PC-3 (cell line): ENCODE measurements at regions not wholly inside any gene's neighbourhood (a gene's known extent, or its start where the extent isn't known, plus 50 kb on each side); places are given as distances from the start of the nearest gene placed in this dataset.

ENCODE experiments used
- ATAC-seq: fragments of 200-7000 bp; cut with Tn5 transposase; 2 replicates; pipeline ENCODE4 v1.9.1; 2020; ENCODE audit warnings: mild to moderate bottlenecking, moderate library complexity
- BruUV-seq: library from RNA; stranded (reverse); fragments of 400-500 nt; replicated peaks from 2 replicates; lab custom pipeline; 2021; lab: Mats Ljungman, UMichigan
- CTCF ChIA-PET: fragments of 300-600 bp; sonication (Branson Sonifier 250); formaldehyde crosslinking; loops from one replicate; lab custom pipeline; 2022; ENCODE audit warnings: antibody characterized with exemption; lab: Charles Lee
- POLR2A ChIA-PET: fragments of 300-600 bp; sonication (Branson Sonifier 250); formaldehyde crosslinking; loops from one replicate; lab custom pipeline; 2022; ENCODE audit warnings: antibody characterized with exemption; ENCODE audit not compliant: unreplicated experiment; lab: Charles Lee
- DNase-seq: peaks from one replicate; pipeline ENCODE4 v3.0.0-alpha.2; 2015
- H2AFZ ChIP-seq: fragments of 300-600 bp; sonication (generic); 2 replicates; pipeline ENCODE4 v1.6.0; 2016; ENCODE audit warnings: antibody characterized with exemption, low read length
- H3F3A ChIP-seq: fragments of 300-600 bp; sonication (generic); one replicate; pipeline ENCODE4 v1.6.0; 2017; ENCODE audit warnings: antibody characterized with exemption, low read length, control low read depth, mild to moderate bottlenecking; ENCODE audit not compliant: unreplicated experiment
- H3K27ac ChIP-seq: fragments of 300-600 bp; sonication (generic); 2 replicates; pipeline ENCODE4 v1.5.1; 2016; ENCODE audit warnings: mild to moderate bottlenecking, low read length
- H3K27me3 ChIP-seq: fragments of 300-600 bp; sonication (generic); 2 replicates; pipeline ENCODE4 v1.6.1; 2016; ENCODE audit warnings: low read length, mixed read lengths
- H3K36me3 ChIP-seq: fragments of 300-600 bp; sonication (generic); 2 replicates; pipeline ENCODE4 v1.6.1; 2016; ENCODE audit warnings: low read depth, mixed run types, low read length, mixed read lengths
- H3K4me1 ChIP-seq: fragments of 300-600 bp; sonication (generic); 2 replicates; pipeline ENCODE4 v1.5.1; 2016; ENCODE audit warnings: low read length; ENCODE audit not compliant: insufficient read depth
- H3K4me2 ChIP-seq: fragments of 300-600 bp; sonication (generic); 2 replicates; pipeline ENCODE4 v1.6.0; 2016; ENCODE audit warnings: low read length
- H3K4me3 ChIP-seq: fragments of 300-600 bp; sonication (generic); 2 replicates; pipeline ENCODE4 v1.5.1; 2016; ENCODE audit warnings: mild to moderate bottlenecking, low read length, mixed read lengths
- H3K79me2 ChIP-seq: fragments of 300-600 bp; sonication (generic); 2 replicates; pipeline ENCODE4 v1.6.1; 2017; ENCODE audit warnings: low read length, mixed read lengths
- H3K9ac ChIP-seq: fragments of 300-600 bp; sonication (generic); 2 replicates; pipeline ENCODE4 v1.6.0; 2016; ENCODE audit warnings: mild to moderate bottlenecking, low read length
- H3K9me2 ChIP-seq: fragments of 300-600 bp; sonication (generic); replicated peaks from 2 replicates; pipeline ENCODE4 v1.6.1; 2016; ENCODE audit warnings: mixed run types, low read length, mixed read lengths
- H3K9me3 ChIP-seq: fragments of 300-600 bp; sonication (generic); 2 replicates; pipeline ENCODE4 v1.6.1; 2016; ENCODE audit warnings: low read length, mixed read lengths
- H4K20me1 ChIP-seq: fragments of 300-600 bp; sonication (generic); 2 replicates; pipeline ENCODE4 v1.6.1; 2016; ENCODE audit warnings: low read length, mixed read lengths
- CTCF ChIP-seq: fragments of 300-600 bp; sonication (generic); conservative IDR thresholded peaks from 2 replicates; pipeline ENCODE4 v1.5.1; 2017; ENCODE audit warnings: antibody characterized with exemption, low read depth, mild to moderate bottlenecking, low read length
- EZH2 ChIP-seq: fragments of 300-600 bp; sonication (generic); IDR thresholded peaks from one replicate; pipeline ENCODE4 v1.6.1; 2017; ENCODE audit warnings: antibody characterized with exemption, mild to moderate bottlenecking, low read length; ENCODE audit not compliant: unreplicated experiment
- EZH2phosphoT487 ChIP-seq: fragments of 300-600 bp; sonication (generic); IDR thresholded peaks from 2 replicates; pipeline ENCODE4 v1.6.1; 2018; ENCODE audit warnings: mild to moderate bottlenecking, antibody characterized with exemption, low read length, borderline replicate concordance
- intact Hi-C: fragments of 100-400 bp; cut with micrococcal nuclease; formaldehyde crosslinking; loops from 2 replicates; pipeline ENCODE4 v1.9.0; 2023

GRCh38 chr17:69870091-69870530 lies 204.9 kb upstream of the KCNJ16 start:
- intact Hi-C loops: loop anchor here (5.0 kb wide), 2 partner anchors 263 to 272 kb away; no protein-coding TSS in a partner anchor
- no peaks in the 10 kb centered on the region for H3K27me3 ChIP-seq
- H3K9me2 ChIP-seq: no peaks in the 10 kb centered on the region
- ATAC-seq: peak; percentile 69
- H3F3A ChIP-seq: no peaks in the 10 kb centered on the region
- peak overlapping the region; percentile 19 for H3K4me2 ChIP-seq
- peak overlapping the region; percentile 66 for H3K27ac ChIP-seq
- no peak overlapping the region for H2AFZ ChIP-seq
- BruUV-seq: no TSS peak
- H3K9ac ChIP-seq: no peak overlapping the region
- H3K4me1 ChIP-seq: peaks cover 40% of the 10 kb centered on the region
- ChIA-PET CTCF (interaction anchor here (0.6 to 1.2 kb wide), 2 partner anchors 298 to 330 kb away, joined by 3 to 9 read pairs; no protein-coding TSS in a partner anchor), POLR2A (interaction anchor here (0.6 kb wide), 1 partner anchor 16 kb away, joined by 25 read pairs; no protein-coding TSS in a partner anchor)
- no peaks in the 10 kb centered on the region for H3K36me3 ChIP-seq
- no peaks in the 10 kb centered on the region for H3K79me2 ChIP-seq
- H4K20me1 ChIP-seq: no peaks in the 10 kb centered on the region
- TF ChIP-seq CTCF: no peak
- TF ChIP-seq EZH2: no peak
- no peak for TF ChIP-seq EZH2phosphoT487
- DNase-seq: peak; percentile 95
- H3K4me3 ChIP-seq: no peak overlapping the region
- no peaks in the 10 kb centered on the region for H3K9me3 ChIP-seq

DNA sequence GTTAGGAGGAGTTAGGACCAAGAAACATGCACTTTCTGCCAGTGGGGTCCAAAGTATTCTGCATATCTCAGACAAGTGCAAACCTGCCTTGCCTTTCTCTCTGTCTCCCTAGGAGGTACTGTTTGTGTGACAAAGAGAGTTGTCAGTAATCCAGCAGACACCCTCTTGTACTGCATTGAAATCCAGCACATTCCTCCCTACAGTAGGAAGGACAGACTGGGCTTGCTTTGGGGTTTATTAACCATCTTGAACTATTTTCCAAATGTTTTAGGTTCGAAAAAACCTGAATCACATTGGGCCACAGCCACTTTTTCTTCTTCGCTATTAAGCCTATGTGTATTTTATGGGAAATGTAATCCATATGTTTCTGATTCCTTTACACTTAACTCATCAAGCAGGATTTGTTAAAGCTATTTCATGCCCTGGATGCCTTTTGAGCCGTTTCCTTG lies 204.2 kb upstream of the KCNJ16 start:
- Histone ChIP-seq H3K9me2 (no peaks in the 10 kb centered on the region), H3K4me3 (no peak overlapping the region), H3F3A (no peaks in the 10 kb centered on the region), H4K20me1 (no peaks in the 10 kb centered on the region), H3K9ac (peak overlapping the region; percentile 3; the same call in 1 of the 2 replicates), H3K27me3 (no peaks in the 10 kb centered on the region), H3K27ac (peak overlapping the region; percentile 66), H3K79me2 (no peaks in the 10 kb centered on the region), H2AFZ (no peak overlapping the region), H3K4me2 (peak overlapping the region; percentile 19), H3K36me3 (no peaks in the 10 kb centered on the region), H3K9me3 (no peaks in the 10 kb centered on the region), H3K4me1 (peaks cover 41% of the 10 kb centered on the region)
- no peak for ATAC-seq
- BruUV-seq: no TSS peak
- peak; percentile 38 for DNase-seq
- intact Hi-C loops: loop anchor here (5.0 kb wide), 2 partner anchors 263 to 272 kb away; no protein-coding TSS in a partner anchor
- ChIA-PET CTCF (interaction anchor here (1.2 kb wide), 1 partner anchor 298 kb away, joined by 3 read pairs; no protein-coding TSS in a partner anchor), POLR2A (interaction anchor here (0.8 kb wide), 1 partner anchor 42 kb away, joined by 3 read pairs; no protein-coding TSS in a partner anchor)
- TF ChIP-seq EZH2phosphoT487 (no peak), CTCF (no peak), EZH2 (no peak)

GRCh38 chr17:69871318-69871717 lies 203.7 kb upstream of the KCNJ16 start:
- H4K20me1 ChIP-seq: no peaks in the 10 kb centered on the region
- ChIA-PET CTCF (interaction anchor here (1.2 kb wide), 1 partner anchor 297 kb away, joined by 3 read pairs; no protein-coding TSS in a partner anchor), POLR2A (interaction anchor here (0.8 kb wide), 1 partner anchor 43 kb away, joined by 3 read pairs; no protein-coding TSS in a partner anchor)
- no peaks in the 10 kb centered on the region for H3K36me3 ChIP-seq
- H3K4me2 ChIP-seq: peak overlapping the region; percentile 19; the same call in 1 of the 2 replicates
- no peaks in the 10 kb centered on the region for H3F3A ChIP-seq
- no peak overlapping the region for H3K4me3 ChIP-seq
- H2AFZ ChIP-seq: no peak overlapping the region
- no peaks in the 10 kb centered on the region for H3K27me3 ChIP-seq
- H3K9me3 ChIP-seq: no peaks in the 10 kb centered on the region
- no peak for TF ChIP-seq EZH2
- no peak for TF ChIP-seq CTCF
- TF ChIP-seq EZH2phosphoT487: no peak
- H3K9me2 ChIP-seq: no peaks in the 10 kb centered on the region
- intact Hi-C loops: loop anchor here (5.0 kb wide), 2 partner anchors 264 to 271 kb away; no protein-coding TSS in a partner anchor
- ATAC-seq (no peak), DNase-seq (no peak)
- peaks cover 41% of the 10 kb centered on the region for H3K4me1 ChIP-seq
- no peak overlapping the region for H3K9ac ChIP-seq
- H3K27ac ChIP-seq: peak overlapping the region; percentile 66; the same call in 1 of the 2 replicates
- no TSS peak for BruUV-seq
- no peaks in the 10 kb centered on the region for H3K79me2 ChIP-seq
